H9 (cell line): ENCODE measurements at regions not wholly inside any gene's neighbourhood (a gene's known extent, or its start where the extent isn't known, plus 50 kb on each side); places are given as distances from the start of the nearest gene placed in this dataset.

Experiments
- DNase-seq: peaks from one replicate; pipeline ENCODE4 v3.0.0-alpha.2; 2017
- H2AFZ ChIP-seq: one replicate; pipeline ENCODE4 v1.6.1; 2013; ENCODE audit warnings: mild to moderate bottlenecking, low read length, control low read depth, moderate library complexity
- H2AK5ac ChIP-seq: 2 replicates; pipeline ENCODE4 v1.6.1; 2013; ENCODE audit warnings: low read length, control low read depth, mixed read lengths; ENCODE audit not compliant: insufficient read length
- H2BK120ac ChIP-seq: one replicate; pipeline ENCODE4 v1.6.1; 2013; ENCODE audit warnings: low read depth, mild to moderate bottlenecking, low read length, control low read depth, inconsistent platforms; ENCODE audit not compliant: poor library complexity, severe bottlenecking
- H2BK12ac ChIP-seq: 2 replicates; pipeline ENCODE4 v1.6.1; 2013; ENCODE audit warnings: low read length, control low read depth, mixed read lengths, low read depth; ENCODE audit not compliant: insufficient read length
- H2BK15ac ChIP-seq: 2 replicates; pipeline ENCODE4 v1.6.1; 2013; ENCODE audit warnings: low read depth, low read length, control low read depth
- H2BK20ac ChIP-seq: one replicate; pipeline ENCODE4 v1.6.1; 2013; ENCODE audit warnings: low read depth, mild to moderate bottlenecking, low read length, control low read depth, inconsistent platforms; ENCODE audit not compliant: poor library complexity, severe bottlenecking
- H2BK5ac ChIP-seq: 2 replicates; pipeline ENCODE4 v1.6.1; 2013; ENCODE audit warnings: low read length, control low read depth, mixed read lengths; ENCODE audit not compliant: insufficient read length
- H3K14ac ChIP-seq: 2 replicates; pipeline ENCODE4 v1.6.1; 2013; ENCODE audit warnings: low read length, control low read depth; ENCODE audit not compliant: insufficient read depth
- H3K18ac ChIP-seq: 2 replicates; pipeline ENCODE4 v1.6.1; 2013; ENCODE audit warnings: low read depth, mild to moderate bottlenecking, mixed read lengths, low read length, control low read depth; ENCODE audit not compliant: insufficient read length
- H3K23ac ChIP-seq: 2 replicates; pipeline ENCODE4 v1.6.1; 2013; ENCODE audit warnings: low read length, control low read depth, mixed read lengths, low read depth; ENCODE audit not compliant: insufficient read length
- H3K23me2 ChIP-seq: 2 replicates; pipeline ENCODE4 v1.6.1; 2013; ENCODE audit warnings: low read depth, mild to moderate bottlenecking, mixed read lengths, low read length, control low read depth; ENCODE audit not compliant: insufficient read length, poor library complexity, severe bottlenecking
- H3K27ac ChIP-seq: 2 replicates; pipeline ENCODE4 v1.5.1; 2013; ENCODE audit warnings: low read length, control low read depth, mixed read lengths, low read depth; ENCODE audit not compliant: insufficient read length
- H3K27me3 ChIP-seq: 2 replicates; pipeline ENCODE4 v1.6.1; 2013; ENCODE audit warnings: low read length, control low read depth, inconsistent platforms; ENCODE audit not compliant: insufficient read depth
- H3K4ac ChIP-seq: 2 replicates; pipeline ENCODE4 v1.6.1; 2013; ENCODE audit warnings: low read depth, mild to moderate bottlenecking, control low read depth, inconsistent platforms, low read length, moderate library complexity
- H3K4me1 ChIP-seq: 2 replicates; pipeline ENCODE4 v1.6.1; 2013; ENCODE audit warnings: low read length, control low read depth, inconsistent platforms; ENCODE audit not compliant: insufficient read depth
- H3K4me2 ChIP-seq: 2 replicates; pipeline ENCODE4 v1.6.1; 2013; ENCODE audit warnings: low read length, control low read depth, mixed read lengths; ENCODE audit not compliant: insufficient read length, insufficient read depth
- H3K56ac ChIP-seq: 2 replicates; pipeline ENCODE4 v1.6.1; 2013; ENCODE audit warnings: low read depth, mild to moderate bottlenecking, mixed read lengths, low read length, control low read depth; ENCODE audit not compliant: insufficient read length
- H3K79me1 ChIP-seq: 2 replicates; pipeline ENCODE4 v1.6.1; 2013; ENCODE audit warnings: low read depth, mild to moderate bottlenecking, moderate library complexity, low read length, control low read depth, inconsistent platforms; ENCODE audit not compliant: insufficient read depth, poor library complexity, severe bottlenecking
- H3K79me2 ChIP-seq: 2 replicates; pipeline ENCODE4 v1.6.1; 2013; ENCODE audit warnings: low read length, control low read depth, inconsistent platforms; ENCODE audit not compliant: insufficient read depth
- H3K9ac ChIP-seq: 2 replicates; pipeline ENCODE4 v1.6.1; 2013; ENCODE audit warnings: low read length, control low read depth, mixed read lengths; ENCODE audit not compliant: insufficient read length; ENCODE audit errors: extremely low read depth
- H3K9me3 ChIP-seq: one replicate; pipeline ENCODE4 v1.6.1; 2013; ENCODE audit warnings: low read depth, low read length, inconsistent platforms; ENCODE audit not compliant: control insufficient read depth
- H3T11ph ChIP-seq: one replicate; pipeline ENCODE4 v1.6.1; 2013; ENCODE audit warnings: mild to moderate bottlenecking, low read length, control low read depth, inconsistent platforms
- H4K20me1 ChIP-seq: one replicate; pipeline ENCODE4 v1.6.1; 2013; ENCODE audit not compliant: control insufficient read depth, insufficient read length, insufficient read depth
- H4K5ac ChIP-seq: 2 replicates; pipeline ENCODE4 v1.6.1; 2013; ENCODE audit warnings: low read depth, mild to moderate bottlenecking, mixed read lengths, low read length, control low read depth; ENCODE audit not compliant: insufficient read length
- H4K8ac ChIP-seq: replicated peaks from 2 replicates; pipeline ENCODE4 v1.6.1; 2013; ENCODE audit warnings: low read length, control low read depth, mixed read lengths, low read depth; ENCODE audit not compliant: insufficient read length
- H4K91ac ChIP-seq: 2 replicates; pipeline ENCODE4 v1.6.1; 2013; ENCODE audit warnings: low read depth, mild to moderate bottlenecking, moderate library complexity, mixed read lengths, low read length, control low read depth; ENCODE audit not compliant: insufficient read length
- H3K27ac Mint-ChIP-seq, 3 experiments: 2 replicates in 2 of 3; 3 replicates in 1 of 3; pipeline ENCODE4 v1.8.0; 2020 to 2021; ENCODE audit warnings: mixed read lengths in 3 of 3, mild to moderate bottlenecking in 1 of 3, moderate library complexity in 1 of 3
- H3K27me3 Mint-ChIP-seq: 2 replicates; pipeline ENCODE4 v1.8.0; 2021; ENCODE audit warnings: low read depth, mild to moderate bottlenecking, moderate library complexity, mixed read lengths
- H3K36me3 Mint-ChIP-seq, 3 experiments: 2 replicates in 2 of 3; 3 replicates in 1 of 3; pipeline ENCODE4 v1.8.0; 2020 to 2021; ENCODE audit warnings: low read depth in 3 of 3, mixed read lengths in 3 of 3; ENCODE audit not compliant: insufficient read depth in 1 of 3
- H3K4me1 Mint-ChIP-seq, 2 experiments: 2 replicates each; pipeline ENCODE4 v1.8.0; 2020; ENCODE audit warnings: mixed read lengths in 2 of 2
- H3K4me3 Mint-ChIP-seq, 2 experiments: 2 replicates in 1 of 2; 3 replicates in 1 of 2; pipeline ENCODE4 v1.8.0; 2020 to 2021; ENCODE audit warnings: mild to moderate bottlenecking in 2 of 2, mixed read lengths in 2 of 2, moderate library complexity in 1 of 2
- H3K9me3 Mint-ChIP-seq, 2 experiments: 2 replicates in 1 of 2; 3 replicates in 1 of 2; pipeline ENCODE4 v1.8.0; 2020; ENCODE audit warnings: mild to moderate bottlenecking in 2 of 2, mixed read lengths in 2 of 2, moderate library complexity in 1 of 2
- TF ChIP-seq, protein P1 (sequence below): fragments of 200-600 bp; sonication (generic); conservative IDR thresholded peaks from 3 replicates; pipeline ENCODE4 v1.8.0; 2021; ENCODE audit warnings: antibody characterized with exemption, mild to moderate bottlenecking

DNA sequence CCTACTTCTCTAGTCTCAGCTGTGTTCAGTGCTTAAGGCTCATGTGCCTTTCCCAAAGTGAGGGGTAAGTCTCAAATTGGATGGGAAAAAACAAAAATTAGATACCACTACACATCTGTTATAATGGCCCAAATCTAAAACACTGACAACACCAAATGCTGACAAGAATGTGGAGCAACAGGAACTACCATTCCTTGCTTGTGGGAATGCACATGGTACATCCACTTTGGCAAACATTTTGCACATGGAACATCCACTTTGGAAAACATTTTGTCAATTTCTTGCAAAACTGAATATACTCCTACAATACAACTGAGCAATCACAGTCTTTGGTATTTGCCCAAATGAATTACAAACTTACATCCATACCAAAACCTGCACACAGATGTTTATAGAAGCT lies 109.3 kb downstream of the TENT5A start:
- H3K9me3 Mint-ChIP-seq: peaks cover 1 to 7% of the 10 kb centered on the region in 2 experiments; a peak in 2 of 5 replicates
- H4K8ac ChIP-seq: no peak overlapping the region

More for the DNA sequence above, 109.3 kb downstream of the TENT5A start:
- Mint-ChIP-seq H3K27me3 (no peaks in the 10 kb centered on the region), H3K27ac (no peak overlapping the region), H3K4me3 (no peak overlapping the region), H3K36me3 (peaks cover 0 to 6% (median 3%) of the 10 kb centered on the region in 3 experiments; a peak in 2 of 7 replicates), H3K4me1 (no peaks in the 10 kb centered on the region)
- no peak overlapping the region for H2AK5ac ChIP-seq
- H2BK120ac ChIP-seq: no peak overlapping the region
- no peaks in the 10 kb centered on the region for H4K20me1 ChIP-seq
- TF ChIP-seq, protein P1, sequence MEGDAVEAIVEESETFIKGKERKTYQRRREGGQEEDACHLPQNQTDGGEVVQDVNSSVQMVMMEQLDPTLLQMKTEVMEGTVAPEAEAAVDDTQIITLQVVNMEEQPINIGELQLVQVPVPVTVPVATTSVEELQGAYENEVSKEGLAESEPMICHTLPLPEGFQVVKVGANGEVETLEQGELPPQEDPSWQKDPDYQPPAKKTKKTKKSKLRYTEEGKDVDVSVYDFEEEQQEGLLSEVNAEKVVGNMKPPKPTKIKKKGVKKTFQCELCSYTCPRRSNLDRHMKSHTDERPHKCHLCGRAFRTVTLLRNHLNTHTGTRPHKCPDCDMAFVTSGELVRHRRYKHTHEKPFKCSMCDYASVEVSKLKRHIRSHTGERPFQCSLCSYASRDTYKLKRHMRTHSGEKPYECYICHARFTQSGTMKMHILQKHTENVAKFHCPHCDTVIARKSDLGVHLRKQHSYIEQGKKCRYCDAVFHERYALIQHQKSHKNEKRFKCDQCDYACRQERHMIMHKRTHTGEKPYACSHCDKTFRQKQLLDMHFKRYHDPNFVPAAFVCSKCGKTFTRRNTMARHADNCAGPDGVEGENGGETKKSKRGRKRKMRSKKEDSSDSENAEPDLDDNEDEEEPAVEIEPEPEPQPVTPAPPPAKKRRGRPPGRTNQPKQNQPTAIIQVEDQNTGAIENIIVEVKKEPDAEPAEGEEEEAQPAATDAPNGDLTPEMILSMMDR: no peak
- no peak overlapping the region for H3K18ac ChIP-seq
- H2BK15ac ChIP-seq: no peak overlapping the region
- H3K56ac ChIP-seq: no peak overlapping the region
- no peak overlapping the region for H3K27ac ChIP-seq
- no peak overlapping the region for H3K4me2 ChIP-seq
- H3K4me1 ChIP-seq: no peaks in the 10 kb centered on the region
- H4K91ac ChIP-seq: no peak overlapping the region
- no peaks in the 10 kb centered on the region for H3K79me1 ChIP-seq
- H3K9me3 ChIP-seq: no peaks in the 10 kb centered on the region
- no peaks in the 10 kb centered on the region for H3K27me3 ChIP-seq
- H2BK5ac ChIP-seq: no peak overlapping the region
- no peak overlapping the region for H3K14ac ChIP-seq
- H2BK12ac ChIP-seq: no peak overlapping the region
- no peak overlapping the region for H3K4ac ChIP-seq
- H3K9ac ChIP-seq: no peak overlapping the region
- H3T11ph ChIP-seq: no peak overlapping the region
- no peak for DNase-seq
- no peak overlapping the region for H2AFZ ChIP-seq
- H2BK20ac ChIP-seq: no peak overlapping the region
- H3K79me2 ChIP-seq: no peaks in the 10 kb centered on the region
- H3K23ac ChIP-seq: no peak overlapping the region
- H4K5ac ChIP-seq: no peak overlapping the region
- H3K23me2 ChIP-seq: no peaks in the 10 kb centered on the region
